Fibroblast of peridontal ligament (primary cell): ENCODE measurements at regions not wholly inside any gene's neighbourhood (a gene's known extent, or its start where the extent isn't known, plus 50 kb on each side); places are given as distances from the start of the nearest gene placed in this dataset.
A peak's percentile ranks its signal among the peaks of the same experiment; 100 is the strongest.
"Not testable (repeated sequence)": the region's sequence is repeated elsewhere in the genome, so short reads cannot be mapped to it uniquely, and the experiment has no call there.

Source experiments
- DNase-seq: peaks from one replicate; pipeline ENCODE4 v3.0.0-alpha.2; 2010; ENCODE audit errors: extremely low read depth

DNA sequence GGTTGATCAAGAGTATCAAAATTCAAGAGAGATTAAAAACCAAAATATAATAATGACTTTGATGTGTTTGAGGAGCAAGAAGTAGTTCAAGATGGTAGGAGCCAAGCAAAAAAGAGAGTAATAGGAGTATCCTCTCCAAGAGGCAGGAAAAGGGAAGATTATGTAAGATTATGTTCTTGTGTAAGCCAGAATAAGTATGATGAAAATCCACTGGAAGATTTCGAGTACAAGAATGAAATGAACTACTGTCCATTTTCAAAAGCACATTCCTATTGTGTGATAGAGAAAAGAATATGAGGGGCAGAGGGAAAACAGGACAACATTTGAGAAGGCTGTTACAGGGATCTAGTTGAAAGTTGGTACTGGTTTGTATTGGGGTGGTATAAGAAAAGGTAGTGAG lies 659.6 kb upstream of the INTU start:
- DNase-seq = peak; percentile 51

DNA sequence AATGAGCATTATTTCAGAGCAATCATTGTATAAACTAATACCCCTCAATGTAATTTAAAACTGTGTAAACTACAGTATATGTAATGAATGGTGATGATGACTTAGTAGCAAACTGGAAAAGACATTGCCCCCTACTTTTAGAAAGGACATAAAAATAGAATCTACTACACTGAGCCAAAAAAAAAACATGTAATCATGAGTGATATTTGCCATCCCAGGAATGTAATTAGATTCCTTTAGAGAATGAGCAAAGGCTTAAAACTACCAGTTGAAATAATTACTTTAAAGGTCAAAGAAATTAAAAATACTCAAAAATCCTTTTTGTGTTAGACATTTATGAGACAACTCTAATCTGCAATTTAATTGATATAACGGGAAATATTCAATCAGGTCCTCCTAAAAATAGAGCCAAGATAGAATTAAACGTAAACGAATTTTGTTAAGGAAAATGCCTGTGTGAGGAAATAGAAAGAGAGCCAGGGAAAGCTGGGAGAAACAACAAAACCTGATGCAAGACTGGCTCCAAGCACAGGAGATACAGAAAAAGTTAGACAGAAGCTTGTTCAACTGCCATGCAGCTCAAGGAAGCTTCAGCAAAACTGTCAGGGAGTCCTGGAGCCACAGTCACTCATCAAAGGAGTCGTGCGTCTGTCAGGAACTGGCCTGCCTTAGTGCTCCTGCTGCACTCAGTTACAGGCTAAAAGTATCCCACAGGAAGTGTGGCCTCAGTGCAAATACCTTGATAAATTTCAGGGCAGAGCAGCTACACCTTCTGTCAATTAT lies 655.7 kb upstream of the INTU start:
- DNase-seq = peak; percentile 71

DNA sequence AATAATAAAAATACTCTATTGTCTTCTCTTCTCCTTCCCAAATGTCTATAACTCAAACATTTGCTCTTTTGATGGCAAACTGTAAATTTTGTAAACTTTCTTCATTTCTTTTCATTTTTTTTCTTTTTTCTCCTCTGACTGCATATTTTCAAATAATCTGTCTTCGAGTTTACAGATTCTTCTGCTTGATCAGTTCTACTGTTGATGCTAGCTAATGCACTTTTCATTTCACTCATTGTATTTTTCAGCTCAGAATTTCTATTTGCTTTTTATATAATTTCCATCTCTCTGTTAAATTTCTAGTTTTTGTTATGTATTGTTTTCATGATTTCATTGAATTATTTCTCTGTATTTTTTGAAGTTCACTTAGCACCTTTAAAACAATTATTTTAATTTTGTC lies 646.8 kb upstream of the INTU start:
- no peak for DNase-seq

DNA sequence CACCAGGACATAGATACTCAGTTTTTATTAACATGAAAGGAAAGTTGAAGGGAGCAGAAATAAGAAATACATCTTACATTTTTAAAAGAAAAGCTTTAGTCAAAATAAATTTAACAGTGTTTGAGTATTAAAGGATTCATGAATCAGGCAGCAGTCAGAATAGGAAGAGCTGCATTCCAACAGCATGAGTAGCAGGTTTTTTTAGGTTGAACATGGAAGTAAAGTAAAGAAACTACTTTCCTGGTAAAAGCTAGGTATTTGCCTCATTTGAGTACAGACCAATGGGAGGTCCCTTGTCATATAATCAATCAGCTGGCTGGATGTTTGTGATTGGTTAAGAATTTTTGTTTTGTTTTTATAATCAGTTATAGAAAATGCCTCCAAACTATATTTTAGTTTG lies 645.9 kb upstream of the INTU start:
- DNase-seq = peak; percentile 54

DNA sequence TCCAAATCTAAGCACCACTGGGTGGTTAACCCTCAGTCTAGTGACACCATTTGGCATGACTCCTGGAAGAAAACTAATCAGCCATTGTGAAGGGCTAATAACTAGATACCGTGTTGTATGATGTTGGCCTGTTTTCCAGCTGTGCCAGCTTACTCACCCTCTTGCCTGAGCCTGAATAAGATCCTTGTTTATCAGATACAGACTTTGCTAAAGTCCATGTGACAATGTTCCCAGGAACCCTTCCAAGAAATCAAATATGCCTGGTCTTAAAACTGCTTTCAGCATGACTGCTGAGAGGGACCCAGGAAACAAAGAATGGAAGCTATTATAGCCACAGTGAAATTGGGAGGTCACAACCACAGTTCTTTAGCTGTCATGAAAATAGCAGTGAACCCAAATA lies 640.8 kb upstream of the INTU start:
- DNase-seq = peak; percentile 92

DNA sequence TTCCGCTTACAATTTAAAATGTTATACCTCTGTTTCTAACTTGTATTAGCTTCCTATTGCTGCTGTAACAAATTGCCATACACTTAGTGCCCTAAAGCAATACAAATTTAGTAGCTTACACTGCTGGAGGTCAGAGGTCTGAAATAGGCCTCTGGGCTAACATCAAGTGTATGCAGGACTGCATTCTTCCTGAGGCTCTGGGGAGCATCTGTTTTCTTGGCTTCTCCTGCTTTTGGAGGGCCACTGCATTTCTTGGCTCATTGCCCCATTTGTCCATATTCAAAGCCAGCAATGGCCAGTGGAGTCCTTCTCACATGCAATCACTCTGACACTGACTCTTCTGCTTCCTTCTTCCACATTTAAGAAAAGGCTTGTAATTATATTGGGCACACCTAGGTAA lies 639.8 kb upstream of the INTU start:
- DNase-seq = no peak

DNA sequence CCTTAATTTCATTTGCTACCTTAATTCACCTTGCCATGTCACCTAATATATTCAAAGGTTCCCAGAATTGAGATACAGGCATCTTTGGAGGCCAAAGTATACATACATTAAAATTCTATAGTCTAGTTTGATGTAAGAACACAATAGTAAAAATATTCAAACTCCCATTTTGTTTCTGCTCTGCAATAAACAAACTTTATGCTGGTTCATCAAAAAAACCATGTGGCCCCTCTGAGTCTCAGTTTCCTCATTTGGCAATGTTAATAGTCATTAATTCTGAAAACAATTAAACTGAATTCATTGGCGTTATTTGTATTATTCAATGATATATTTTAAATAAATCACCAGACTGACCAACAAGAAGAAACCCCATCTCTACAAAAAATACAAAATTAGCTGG lies 639.4 kb upstream of the INTU start:
- DNase-seq = no peak

DNA sequence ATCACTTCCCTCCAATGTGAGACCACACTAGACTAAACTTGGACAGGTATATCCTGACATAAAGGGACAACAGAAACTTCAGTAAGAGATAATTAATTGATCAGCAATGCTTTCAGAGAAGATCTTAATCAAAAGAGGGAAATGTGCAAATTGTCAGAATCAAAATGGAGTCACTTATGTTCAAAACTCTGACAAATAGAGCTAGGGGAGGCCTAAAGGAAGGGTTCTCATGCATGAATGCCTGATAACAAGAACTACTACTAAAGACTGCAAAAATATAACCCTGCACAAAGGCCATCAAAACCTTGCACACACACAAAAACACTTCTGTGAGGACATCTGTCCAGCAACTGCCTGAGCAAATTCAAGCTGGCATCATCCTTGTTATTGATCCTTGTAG lies 637.5 kb upstream of the INTU start:
- no peak for DNase-seq

DNA sequence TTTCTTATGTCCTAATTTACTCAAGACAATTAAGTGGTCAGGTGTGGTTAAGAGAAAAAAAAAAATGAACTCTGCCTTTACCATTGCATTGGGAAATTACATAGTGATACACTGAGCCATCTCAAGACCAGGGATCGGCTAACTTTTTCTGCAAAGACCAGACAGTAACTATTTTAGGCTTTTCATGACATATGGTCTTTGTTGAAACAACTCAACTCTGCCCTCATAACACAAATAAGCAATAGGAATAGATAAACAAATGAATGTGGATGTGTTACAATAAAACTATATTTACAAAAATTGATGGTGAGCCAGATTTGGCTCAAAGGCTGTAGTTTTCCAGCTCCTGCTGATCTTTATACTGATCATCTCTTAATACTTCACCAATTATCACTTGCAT lies 632.6 kb upstream of the INTU start:
- peak; percentile 81 for DNase-seq

DNA sequence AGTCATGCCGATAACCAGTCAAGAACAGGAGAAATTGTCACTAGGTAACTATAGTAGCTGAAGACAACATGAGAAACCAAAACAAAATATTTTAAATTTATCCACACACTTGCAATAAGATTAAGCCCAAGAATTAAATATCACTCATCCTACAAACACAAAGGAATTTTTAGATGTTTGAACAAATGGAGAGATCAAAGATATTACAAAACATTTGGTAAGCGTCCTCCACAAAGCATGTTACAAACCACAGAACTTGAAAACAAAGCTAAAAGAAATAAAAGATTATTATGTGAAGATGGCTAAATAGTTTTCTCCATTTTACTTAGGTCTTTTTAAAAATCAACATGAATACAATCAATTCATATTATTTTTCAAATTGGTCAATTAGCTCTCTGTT lies 631.9 kb upstream of the INTU start:
- DNase-seq = no peak

DNA sequence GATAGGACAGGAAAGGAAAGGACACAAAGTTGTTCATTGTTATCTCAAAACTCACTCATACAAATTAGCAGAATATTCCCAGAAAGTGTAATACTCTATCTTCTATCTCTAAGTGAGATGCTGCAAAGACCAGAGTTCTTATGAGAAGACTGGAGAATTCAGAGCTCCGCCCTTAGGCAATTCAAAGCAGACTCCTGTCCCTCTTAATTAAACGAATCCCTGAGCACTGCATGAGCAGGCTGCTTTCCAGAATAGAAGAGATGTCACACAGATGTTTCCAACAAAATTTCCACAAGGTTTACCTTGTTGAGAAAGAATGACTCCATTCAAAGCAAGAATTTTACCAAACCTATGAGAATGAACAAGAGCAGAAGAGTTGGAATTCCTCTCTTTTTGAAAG lies 630.8 kb upstream of the INTU start:
- no peak for DNase-seq

DNA sequence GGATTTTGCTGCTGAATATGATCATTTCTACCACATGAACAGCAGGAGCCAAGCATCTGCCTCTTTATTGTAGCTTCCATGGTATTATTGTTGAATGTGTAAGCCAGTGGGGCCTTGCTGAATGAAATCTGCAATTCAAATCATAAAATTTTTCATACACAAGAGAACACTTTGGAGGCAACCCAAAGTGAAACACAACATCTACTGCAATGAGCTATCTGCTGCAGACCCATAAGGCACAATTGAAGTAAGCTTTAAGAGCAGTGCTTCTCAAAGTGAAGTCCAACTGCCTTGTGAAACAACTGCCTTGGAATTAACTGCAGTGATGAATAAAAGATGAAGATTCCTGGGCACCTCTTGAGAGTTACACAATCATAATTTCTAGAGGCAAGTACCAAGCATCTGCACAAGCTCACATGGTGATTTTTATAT lies 626.3 kb upstream of the INTU start:
- DNase-seq = peak; percentile 69

DNA sequence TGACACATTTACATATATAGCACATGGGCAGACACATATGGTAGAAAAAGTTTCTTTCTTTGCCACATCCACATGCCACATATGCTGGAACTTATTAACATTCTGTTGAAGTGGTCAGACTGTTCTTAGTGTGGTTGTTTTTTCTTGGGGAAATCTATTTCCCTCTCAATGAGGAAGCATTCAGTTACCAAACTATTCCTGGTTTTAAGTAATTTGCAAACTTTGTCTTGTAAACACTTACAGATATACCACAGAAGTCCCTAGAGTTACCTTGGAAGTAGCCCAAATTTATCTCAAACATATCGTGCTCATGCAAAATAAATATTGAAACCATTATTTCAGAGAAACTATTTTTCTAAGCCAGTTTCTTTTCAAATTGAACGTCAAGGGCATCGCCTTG lies 625.5 kb upstream of the INTU start:
- DNase-seq = peak; percentile 97

DNA sequence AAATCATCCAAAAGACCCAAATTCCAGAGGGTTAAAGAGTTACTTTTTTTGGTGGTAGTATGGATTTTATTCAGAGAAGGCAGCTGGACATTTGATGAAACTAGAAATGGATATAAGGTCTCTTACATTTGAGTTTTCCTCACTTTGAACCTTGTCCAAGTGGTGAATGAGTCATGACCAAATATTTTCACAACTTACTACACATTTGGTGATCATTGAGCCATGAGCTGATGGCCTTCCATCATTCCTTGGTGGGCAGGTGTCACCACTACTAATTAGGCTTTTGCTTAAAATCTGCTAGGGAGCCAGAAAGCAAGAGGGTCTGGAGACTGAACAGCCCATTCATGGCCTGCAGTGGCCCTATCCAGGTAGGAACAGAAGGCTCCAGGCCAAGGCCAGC lies 620.2 kb upstream of the INTU start:
- DNase-seq = peak; percentile 74

DNA sequence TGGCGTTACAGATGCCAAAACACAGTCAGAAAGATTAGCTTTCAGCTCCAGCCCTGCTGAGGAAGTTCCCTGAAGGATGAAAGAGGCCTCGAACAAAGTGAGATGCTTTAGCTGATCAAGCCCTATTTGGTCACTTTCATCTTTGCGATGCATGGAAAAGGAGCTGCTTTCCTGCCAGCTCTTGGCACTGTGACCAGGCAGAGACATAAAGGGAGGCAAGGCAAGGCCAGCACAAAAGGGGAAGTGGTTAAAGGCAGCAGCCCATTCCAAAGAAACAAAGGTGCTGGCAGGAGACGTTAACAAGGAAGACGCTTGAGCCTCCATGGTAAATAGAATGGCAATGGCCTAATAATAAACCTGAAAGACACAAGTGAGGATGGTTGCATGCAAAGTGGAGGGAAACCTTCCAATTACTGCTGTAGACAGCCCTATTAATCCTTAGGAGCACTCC lies 617.1 kb upstream of the INTU start:
- DNase-seq = no peak

DNA sequence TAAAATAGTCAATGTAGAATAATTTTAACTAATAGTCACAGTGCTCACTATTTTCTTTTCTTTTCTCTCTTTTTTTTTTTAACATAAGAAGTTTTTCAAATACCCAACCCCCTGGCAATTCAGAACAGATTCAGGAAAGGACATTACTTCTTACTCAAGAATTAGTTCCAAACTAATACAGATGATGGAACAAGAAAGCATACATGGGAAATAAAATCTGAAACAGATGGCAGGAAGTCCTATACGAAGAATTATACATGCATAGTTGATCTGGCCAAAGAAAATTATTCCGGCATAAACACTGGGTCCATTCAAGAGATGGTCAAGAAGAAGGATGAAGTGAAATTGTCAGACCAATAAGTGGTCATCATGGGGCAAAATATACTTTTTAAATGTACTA lies 614.4 kb upstream of the INTU start:
- DNase-seq = no peak

DNA sequence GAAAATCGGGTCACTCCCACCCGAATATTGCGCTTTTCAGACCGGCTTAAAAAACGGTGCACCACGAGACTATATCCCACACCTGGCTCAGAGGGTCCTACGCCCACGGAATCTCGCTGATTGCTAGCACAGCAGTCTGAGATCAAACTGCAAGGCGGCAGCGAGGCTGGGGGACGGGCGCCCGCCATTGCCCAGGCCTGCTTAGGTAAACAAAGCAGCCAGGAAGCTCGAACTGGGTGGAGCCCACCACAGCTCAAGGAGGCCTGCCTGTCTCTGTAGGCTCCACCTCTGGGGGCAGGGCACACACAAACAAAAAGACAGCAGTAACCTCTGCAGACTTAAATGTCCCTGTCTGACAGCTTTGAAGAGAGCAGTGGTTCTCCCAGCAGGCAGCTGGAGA lies 611.9 kb upstream of the INTU start:
- DNase-seq = not testable (repeated sequence)

DNA sequence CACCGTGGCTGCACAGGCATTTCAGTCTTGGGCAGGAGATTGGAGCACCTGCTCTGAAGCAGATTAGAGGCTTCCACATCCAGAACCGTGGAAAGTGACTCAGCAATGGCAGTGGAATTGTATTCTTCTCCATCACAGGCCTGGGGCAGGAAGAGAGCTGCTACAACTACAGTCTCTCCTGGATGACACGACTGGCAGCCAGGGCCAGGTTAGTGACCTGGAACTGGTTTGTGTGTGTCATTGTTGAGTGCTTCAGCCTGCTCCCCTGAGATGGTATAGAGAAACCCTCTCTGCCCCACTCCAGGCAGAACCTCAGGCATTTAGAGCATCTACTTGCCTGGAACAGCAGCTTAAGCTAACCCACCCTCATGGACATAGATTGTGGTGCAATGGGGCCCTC lies 596.5 kb upstream of the INTU start:
- DNase-seq = no peak

DNA sequence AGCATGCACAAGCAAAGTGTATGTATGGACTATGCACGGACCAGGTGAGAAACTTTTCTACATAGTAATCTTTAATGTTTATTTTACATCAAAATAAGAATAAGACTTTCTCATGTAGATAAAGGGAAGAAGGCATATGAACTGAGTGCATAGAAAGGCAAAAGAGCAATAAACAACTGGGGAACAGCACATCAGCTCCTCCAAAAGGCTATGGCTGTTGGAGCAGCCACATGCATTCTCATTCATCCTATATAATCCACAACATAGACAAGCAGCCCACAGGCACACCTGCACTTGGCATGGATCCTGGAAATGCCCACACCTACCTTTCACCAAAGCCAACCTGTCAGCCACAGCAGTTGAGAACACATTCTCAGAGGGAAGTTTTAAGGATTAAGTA lies 586.9 kb upstream of the INTU start:
- DNase-seq = no peak

DNA sequence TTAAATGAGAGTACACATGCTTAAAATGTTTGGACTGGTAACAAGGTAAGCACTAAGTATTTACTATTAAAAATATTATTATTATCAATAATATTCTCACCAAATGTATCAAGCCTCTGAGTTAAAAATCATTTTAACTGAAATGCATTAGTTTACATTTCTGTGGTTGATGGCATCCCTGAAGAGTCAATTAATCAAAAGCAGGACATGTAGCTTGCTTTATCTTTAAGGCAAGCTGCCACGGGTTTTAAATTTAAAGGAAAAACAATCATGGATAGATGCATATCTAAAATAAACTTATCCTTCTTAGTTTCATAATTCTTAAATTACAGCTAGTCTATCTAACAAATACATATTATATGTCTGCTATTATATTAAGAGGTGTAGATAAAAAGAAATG lies 584.8 kb upstream of the INTU start:
- DNase-seq = no peak

DNA sequence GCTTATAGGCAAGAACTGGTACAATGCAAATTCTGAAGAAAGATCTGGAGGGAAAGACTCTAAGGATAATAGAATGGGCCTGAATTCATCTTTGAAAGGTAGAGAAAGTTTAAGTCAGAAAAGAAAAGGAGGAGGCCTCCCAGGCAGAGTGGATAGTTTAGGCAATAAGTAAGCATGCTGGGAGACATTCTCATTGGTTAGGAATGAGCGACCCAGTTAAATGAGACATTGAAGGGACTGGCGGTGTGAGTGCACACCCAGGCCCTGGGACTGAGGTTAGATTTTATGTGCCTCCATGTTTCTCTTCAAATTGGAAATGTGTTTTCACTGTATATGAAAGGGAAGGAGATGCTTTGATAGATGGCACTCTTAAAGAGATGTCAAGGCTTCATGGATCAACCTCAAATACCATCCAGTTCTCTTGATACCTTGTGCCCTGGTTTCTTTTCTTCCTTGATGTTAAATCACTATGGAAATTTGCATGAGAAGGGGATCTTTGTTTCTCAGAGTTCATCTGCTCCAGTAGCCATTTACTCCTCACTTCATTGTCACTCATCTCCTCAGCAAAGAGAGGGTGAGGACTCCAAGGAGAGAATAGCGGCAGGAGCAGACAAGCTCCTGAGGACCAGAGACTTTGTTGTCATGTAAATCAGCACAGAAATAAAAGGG lies 584.2 kb upstream of the INTU start:
- peak; percentile 7 for DNase-seq

DNA sequence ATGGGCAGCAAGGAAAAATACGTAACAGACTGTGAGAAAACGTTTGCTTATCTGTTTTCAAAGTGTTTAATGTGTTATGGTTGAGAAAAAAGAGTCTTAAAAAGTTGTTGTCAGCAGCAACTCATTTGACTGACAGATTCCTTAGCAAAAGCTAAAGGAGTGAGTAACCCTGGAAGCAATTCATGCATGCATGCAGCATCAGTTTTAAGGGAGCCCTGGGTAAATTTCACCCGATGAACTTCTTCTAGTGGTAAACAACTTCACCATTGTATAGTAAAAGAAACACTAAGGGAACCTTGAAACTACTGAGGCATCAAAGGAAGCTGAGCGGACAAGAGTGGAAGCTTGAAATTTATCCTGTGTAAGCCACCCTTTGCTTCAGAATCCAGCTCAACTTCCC lies 583.2 kb upstream of the INTU start:
- peak; percentile 70 for DNase-seq

DNA sequence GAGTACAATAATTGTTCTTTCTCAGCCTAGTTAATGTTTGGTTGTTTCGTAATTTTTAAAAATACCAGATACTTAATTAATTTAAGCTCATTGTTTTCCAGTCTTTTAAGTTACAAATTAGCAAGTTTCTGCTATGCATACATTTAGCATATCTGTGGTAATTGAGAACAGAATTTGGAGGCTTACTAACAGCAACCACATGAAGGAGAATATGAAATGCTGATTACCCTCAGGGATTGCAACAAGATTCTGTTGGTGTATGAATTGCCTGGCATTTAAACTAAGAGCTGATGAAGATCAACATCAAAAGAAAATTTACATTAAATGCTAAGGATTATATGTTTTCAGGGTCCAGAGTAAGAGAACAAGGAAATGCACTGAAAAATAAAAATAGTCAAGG lies 580.0 kb upstream of the INTU start:
- DNase-seq = peak; percentile 48

DNA sequence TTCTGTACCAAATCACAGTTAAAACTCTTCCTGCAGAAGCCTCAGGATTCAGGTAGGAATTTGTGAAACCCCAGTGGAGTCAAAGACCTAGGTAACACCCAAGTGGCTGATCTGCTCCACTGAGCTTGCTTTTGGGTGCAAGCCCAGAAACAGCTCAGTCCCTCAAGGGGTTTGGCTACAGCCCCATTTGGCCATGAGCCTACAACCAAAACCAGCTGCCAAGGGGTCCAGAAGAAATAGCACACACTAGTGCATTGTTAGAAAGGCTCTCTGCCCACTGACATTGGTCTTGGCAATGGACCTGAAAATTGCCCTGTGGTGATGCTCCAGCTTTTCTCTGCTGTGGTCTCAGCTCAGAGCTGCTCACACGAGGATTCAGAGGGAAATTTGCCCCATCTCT lies 577.4 kb upstream of the INTU start:
- DNase-seq = peak; percentile 85
